Activated T-helper 1 cell treated with anti-CD3 and anti-CD28 coated beads, Interleukin-12 subunit alpha, Interleukin-12 subunit beta, Interleukin-2, Interleukin-4 antibody, amounts not matched to agents 30 ng/mL and 10 ng/mL and 1 ng/mL, durations not matched to agents 14 hours and 24 hours and 36 hours (primary cell): ENCODE measurements at regions not wholly inside any gene's neighbourhood (a gene's known extent, or its start where the extent isn't known, plus 50 kb on each side); places are given as distances from the start of the nearest gene placed in this dataset.
"Not testable (repeated sequence)": the region's sequence is repeated elsewhere in the genome, so short reads cannot be mapped to it uniquely, and the experiment has no call there.

Source experiments
- DNase-seq: peaks from one replicate; pipeline ENCODE4 v3.0.0; 2021; ENCODE audit warnings: low spot score
- H3K27ac Mint-ChIP-seq: one replicate; pipeline ENCODE4 v1.8.0; 2021; ENCODE audit warnings: mild to moderate bottlenecking, mixed read lengths
- H3K27me3 Mint-ChIP-seq: one replicate; pipeline ENCODE4 v1.8.0; 2022; ENCODE audit warnings: mild to moderate bottlenecking, moderate library complexity, mixed read lengths; ENCODE audit not compliant: insufficient read depth
- H3K36me3 Mint-ChIP-seq: one replicate; pipeline ENCODE4 v1.8.0; 2021; ENCODE audit warnings: low read depth, mixed read lengths
- H3K4me1 Mint-ChIP-seq: one replicate; pipeline ENCODE4 v1.8.0; 2021; ENCODE audit warnings: low read depth, mixed read lengths
- H3K4me3 Mint-ChIP-seq: one replicate; pipeline ENCODE4 v1.8.0; 2021; ENCODE audit warnings: mild to moderate bottlenecking, moderate library complexity, mixed read lengths
- H3K9me3 Mint-ChIP-seq: one replicate; pipeline ENCODE4 v1.8.0; 2021; ENCODE audit warnings: mixed read lengths
- intact Hi-C: fragments of 100-400 bp; cut with micrococcal nuclease; formaldehyde crosslinking; loops from one replicate; pipeline ENCODE4 v1.15.1; 2024

GRCh38 chr13:89432997-89433396, 1761.8 kb downstream of the SLITRK5 start:
- Mint-ChIP-seq H3K9me3 (peaks cover 14% of the 10 kb centered on the region), H3K4me1 (no peaks in the 10 kb centered on the region), H3K36me3 (no peaks in the 10 kb centered on the region), H3K4me3 (no peak overlapping the region), H3K27ac (no peak overlapping the region), H3K27me3 (no peaks in the 10 kb centered on the region)
- intact Hi-C loops = no loop called here
- DNase-seq = no peak

- H3K4me1 Mint-ChIP-seq, H3K27ac Mint-ChIP-seq, H3K36me3 Mint-ChIP-seq, intact Hi-C loops, H3K27me3 Mint-ChIP-seq, H3K4me3 Mint-ChIP-seq, DNase-seq: not testable (repeated sequence)
- H3K9me3 Mint-ChIP-seq = peaks cover 18% of the 10 kb centered on the region
These were observed 1763.5 kb downstream of the SLITRK5 start for GRCh38 chr13:89434624-89435023.

GRCh38 chr13:89454681-89455080, 1783.5 kb downstream of the SLITRK5 start:
- intact Hi-C loops = no loop called here
- H3K9me3 Mint-ChIP-seq = peaks cover 10% of the 10 kb centered on the region
- H3K4me3 Mint-ChIP-seq = no peak overlapping the region
- H3K4me1 Mint-ChIP-seq = no peaks in the 10 kb centered on the region
- DNase-seq = no peak
- H3K36me3 Mint-ChIP-seq = no peaks in the 10 kb centered on the region
- no peaks in the 10 kb centered on the region for H3K27me3 Mint-ChIP-seq
- H3K27ac Mint-ChIP-seq = no peak overlapping the region

GRCh38 chr13:89455225-89455624, 1784.1 kb downstream of the SLITRK5 start:
- Mint-ChIP-seq H3K36me3 (no peaks in the 10 kb centered on the region), H3K4me3 (no peak overlapping the region), H3K4me1 (no peaks in the 10 kb centered on the region), H3K9me3 (peaks cover 10% of the 10 kb centered on the region), H3K27ac (no peak overlapping the region), H3K27me3 (no peaks in the 10 kb centered on the region)
- DNase-seq = no peak
- intact Hi-C loops = no loop called here

GRCh38 chr13:89455741-89456140, 1784.6 kb downstream of the SLITRK5 start:
- H3K4me3 Mint-ChIP-seq = no peak overlapping the region
- no peak for DNase-seq
- no peak overlapping the region for H3K27ac Mint-ChIP-seq
- H3K27me3 Mint-ChIP-seq = no peaks in the 10 kb centered on the region
- no peaks in the 10 kb centered on the region for H3K36me3 Mint-ChIP-seq
- H3K4me1 Mint-ChIP-seq = no peaks in the 10 kb centered on the region
- H3K9me3 Mint-ChIP-seq = peaks cover 10% of the 10 kb centered on the region
- intact Hi-C loops = no loop called here

GRCh38 chr13:89457977-89458376, 1786.8 kb downstream of the SLITRK5 start:
- no peak overlapping the region for H3K4me3 Mint-ChIP-seq
- H3K36me3 Mint-ChIP-seq = no peaks in the 10 kb centered on the region
- H3K4me1 Mint-ChIP-seq = no peaks in the 10 kb centered on the region
- intact Hi-C loops = no loop called here
- no peaks in the 10 kb centered on the region for H3K27me3 Mint-ChIP-seq
- DNase-seq = no peak
- H3K9me3 Mint-ChIP-seq = peaks cover 10% of the 10 kb centered on the region
- no peak overlapping the region for H3K27ac Mint-ChIP-seq

GRCh38 chr13:89458456-89458855, 1787.3 kb downstream of the SLITRK5 start:
- no peaks in the 10 kb centered on the region for H3K27me3 Mint-ChIP-seq
- H3K36me3 Mint-ChIP-seq = no peaks in the 10 kb centered on the region
- no peak overlapping the region for H3K27ac Mint-ChIP-seq
- no peaks in the 10 kb centered on the region for H3K4me1 Mint-ChIP-seq
- H3K4me3 Mint-ChIP-seq = no peak overlapping the region
- peaks cover 7% of the 10 kb centered on the region for H3K9me3 Mint-ChIP-seq
- DNase-seq = no peak
- intact Hi-C loops = no loop called here

GRCh38 chr13:89460895-89461294, 1789.7 kb downstream of the SLITRK5 start:
- H3K9me3 Mint-ChIP-seq, H3K4me3 Mint-ChIP-seq, H3K4me1 Mint-ChIP-seq, DNase-seq, H3K36me3 Mint-ChIP-seq, H3K27ac Mint-ChIP-seq, H3K27me3 Mint-ChIP-seq, intact Hi-C loops: not testable (repeated sequence)

GRCh38 chr13:89465366-89465765, 1794.2 kb downstream of the SLITRK5 start:
- intact Hi-C loops = no loop called here
- H3K9me3 Mint-ChIP-seq = no peaks in the 10 kb centered on the region

GRCh38 chr13:89468081-89468480, 1796.9 kb downstream of the SLITRK5 start:
- DNase-seq = no peak
- Mint-ChIP-seq H3K27ac (no peak overlapping the region), H3K4me3 (no peak overlapping the region), H3K27me3 (no peaks in the 10 kb centered on the region), H3K4me1 (no peaks in the 10 kb centered on the region), H3K9me3 (peaks cover 3% of the 10 kb centered on the region), H3K36me3 (no peaks in the 10 kb centered on the region)
- intact Hi-C loops = no loop called here

More at GRCh38 chr13:89465366-89465765, 1794.2 kb downstream of the SLITRK5 start:
- no peak for DNase-seq
- H3K4me3 Mint-ChIP-seq = no peak overlapping the region
- no peaks in the 10 kb centered on the region for H3K27me3 Mint-ChIP-seq
- no peaks in the 10 kb centered on the region for H3K36me3 Mint-ChIP-seq
- no peak overlapping the region for H3K27ac Mint-ChIP-seq
- no peaks in the 10 kb centered on the region for H3K4me1 Mint-ChIP-seq

- no peaks in the 10 kb centered on the region for H3K27me3 Mint-ChIP-seq
- no peak for DNase-seq
- H3K9me3 Mint-ChIP-seq = peaks cover 3% of the 10 kb centered on the region
- no peak overlapping the region for H3K4me3 Mint-ChIP-seq
- no peaks in the 10 kb centered on the region for H3K4me1 Mint-ChIP-seq
- H3K27ac Mint-ChIP-seq = no peak overlapping the region
- H3K36me3 Mint-ChIP-seq = no peaks in the 10 kb centered on the region
- intact Hi-C loops = no loop called here
These were observed 1799.7 kb downstream of the SLITRK5 start for GRCh38 chr13:89470901-89471300.

GRCh38 chr13:89474432-89474831, 1803.3 kb downstream of the SLITRK5 start:
- peaks cover 3% of the 10 kb centered on the region for H3K9me3 Mint-ChIP-seq
- no peaks in the 10 kb centered on the region for H3K27me3 Mint-ChIP-seq
- no peak overlapping the region for H3K27ac Mint-ChIP-seq
- no peak overlapping the region for H3K4me3 Mint-ChIP-seq
- intact Hi-C loops = no loop called here
- DNase-seq = no peak
- no peaks in the 10 kb centered on the region for H3K36me3 Mint-ChIP-seq
- no peaks in the 10 kb centered on the region for H3K4me1 Mint-ChIP-seq

GRCh38 chr13:89486065-89486464, 1814.9 kb downstream of the SLITRK5 start:
- DNase-seq = no peak
- H3K27ac Mint-ChIP-seq = no peak overlapping the region
- H3K36me3 Mint-ChIP-seq = no peaks in the 10 kb centered on the region
- intact Hi-C loops = no loop called here
- peaks cover 3% of the 10 kb centered on the region for H3K9me3 Mint-ChIP-seq
- H3K27me3 Mint-ChIP-seq = no peaks in the 10 kb centered on the region
- no peaks in the 10 kb centered on the region for H3K4me1 Mint-ChIP-seq
- no peak overlapping the region for H3K4me3 Mint-ChIP-seq

GRCh38 chr13:89486709-89487108, 1815.5 kb downstream of the SLITRK5 start:
- no peak overlapping the region for H3K27ac Mint-ChIP-seq
- no peak overlapping the region for H3K4me3 Mint-ChIP-seq
- no peaks in the 10 kb centered on the region for H3K36me3 Mint-ChIP-seq
- H3K4me1 Mint-ChIP-seq = no peaks in the 10 kb centered on the region
- DNase-seq = no peak
- peaks cover 9% of the 10 kb centered on the region for H3K9me3 Mint-ChIP-seq
- intact Hi-C loops = no loop called here
- H3K27me3 Mint-ChIP-seq = no peaks in the 10 kb centered on the region
